LHCN-M2 (cell line): ENCODE measurements at regions not wholly inside any gene's neighbourhood (a gene's known extent, or its start where the extent isn't known, plus 50 kb on each side); places are given as distances from the start of the nearest gene placed in this dataset.
"Not testable (repeated sequence)": the region's sequence is repeated elsewhere in the genome, so short reads cannot be mapped to it uniquely, and the experiment has no call there.

ENCODE experiments used
- DNase-seq: peaks from one replicate; pipeline ENCODE4 v3.0.0-alpha.2; 2012; ENCODE audit warnings: low read depth

- no peak for DNase-seq
Observed at GRCh38 chr3:17908399-17909191, 166.2 kb upstream of the TBC1D5 start.

DNA sequence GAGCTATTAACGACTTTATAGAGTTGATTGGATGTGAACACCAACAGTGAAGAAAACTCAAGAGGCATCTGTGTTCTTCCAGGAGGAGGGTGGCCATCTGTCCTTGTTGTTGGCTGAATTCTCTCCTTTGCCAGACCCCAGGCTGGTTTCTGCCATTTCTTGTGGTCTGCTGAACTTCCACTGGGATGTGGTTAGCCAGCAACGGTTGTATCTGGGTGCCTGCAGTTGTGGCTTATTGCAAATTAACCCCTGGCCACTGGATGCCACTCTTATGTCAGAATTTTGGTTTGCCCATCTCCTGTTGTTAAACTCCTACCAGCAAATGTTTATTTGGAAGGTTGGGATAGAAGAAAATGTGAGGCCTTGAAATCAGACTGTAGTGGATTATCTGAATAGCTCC, 163.6 kb upstream of the TBC1D5 start:
- peak; percentile 12 for DNase-seq

DNA sequence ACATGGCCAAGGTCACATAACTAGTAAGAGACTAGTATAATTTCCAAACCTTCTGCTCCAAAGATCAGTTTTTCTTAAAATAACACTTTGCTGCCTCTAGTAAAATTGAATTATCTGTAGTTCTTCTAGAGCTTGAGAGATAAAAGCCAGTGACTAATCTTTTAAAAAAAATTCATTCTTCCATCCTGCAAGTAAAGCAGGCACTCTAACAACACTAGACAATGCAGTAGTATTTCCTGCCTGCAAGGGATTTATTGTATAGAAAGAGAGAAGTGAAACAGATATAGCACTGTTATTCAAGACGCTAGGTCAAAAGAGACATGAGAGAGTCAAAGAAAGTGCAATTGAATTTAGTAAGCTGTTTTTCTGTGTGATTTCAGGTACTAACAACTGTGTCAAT, 159.5 kb upstream of the TBC1D5 start:
- DNase-seq = no peak

DNA sequence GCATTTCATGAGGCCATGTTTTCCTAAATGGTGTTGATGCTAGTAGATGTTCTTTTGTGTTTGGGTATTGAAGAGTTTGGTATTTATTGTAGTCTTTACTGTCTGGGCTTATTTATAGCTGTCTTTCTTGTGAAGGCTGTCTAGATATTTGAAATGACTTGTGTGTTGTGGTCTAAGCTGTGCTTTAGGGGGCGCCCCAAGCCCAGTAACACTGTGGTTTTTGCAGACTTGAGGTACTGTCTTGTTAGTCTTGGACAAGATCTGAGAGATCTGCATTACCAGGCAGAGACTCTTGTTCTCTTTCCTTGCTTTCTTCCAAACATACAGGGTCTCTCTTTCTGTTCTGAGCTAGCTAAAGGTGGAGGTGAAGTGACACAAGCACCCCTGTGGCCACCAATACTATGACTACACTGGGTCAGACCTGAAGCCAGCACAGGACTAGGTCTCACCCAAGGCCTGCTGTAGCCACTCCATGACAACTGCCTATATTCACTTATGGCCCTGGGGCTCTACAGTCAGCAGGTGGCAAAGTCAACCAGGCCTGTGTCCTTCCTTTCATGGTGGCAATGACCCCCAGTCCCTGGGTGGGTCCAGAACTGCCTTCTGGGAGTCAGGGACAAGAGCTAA, 152.1 kb upstream of the TBC1D5 start:
- peak; percentile 38 for DNase-seq

DNA sequence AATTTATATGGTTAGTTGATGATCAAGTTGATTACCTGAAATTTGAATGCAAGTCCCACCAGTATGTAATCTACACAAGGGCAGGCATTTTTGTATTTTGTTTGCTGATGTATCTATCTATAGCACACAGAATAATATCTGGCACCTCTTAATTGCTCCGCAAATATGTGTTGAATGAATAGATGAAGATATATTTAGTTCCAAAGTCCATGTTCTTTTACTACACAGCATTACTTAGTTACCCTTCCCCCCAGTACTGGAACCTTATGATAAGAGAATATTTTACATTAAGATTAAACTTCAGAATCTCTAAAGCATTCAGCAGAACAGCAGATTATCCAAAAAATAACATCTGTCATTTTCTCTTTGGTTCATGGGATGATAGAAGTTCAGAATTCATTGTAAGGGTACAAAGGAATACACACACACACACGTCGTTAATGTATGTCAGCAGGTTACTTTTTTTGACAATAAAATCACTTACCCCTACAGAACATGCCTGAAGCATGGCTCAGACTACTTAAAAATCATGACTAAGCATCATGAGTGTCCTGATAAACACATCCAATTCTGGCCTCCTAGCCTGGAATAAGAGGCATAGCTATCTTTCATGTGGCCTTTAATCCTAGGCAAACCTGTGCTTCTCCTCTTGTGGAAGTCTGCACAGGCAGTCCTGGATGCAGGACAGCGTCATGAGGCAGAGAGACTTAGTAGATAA, 148.9 kb upstream of the TBC1D5 start:
- peak; percentile 24 for DNase-seq

GRCh38 chr3:17885986-17886385, 143.6 kb upstream of the TBC1D5 start:
- DNase-seq = no peak

DNA sequence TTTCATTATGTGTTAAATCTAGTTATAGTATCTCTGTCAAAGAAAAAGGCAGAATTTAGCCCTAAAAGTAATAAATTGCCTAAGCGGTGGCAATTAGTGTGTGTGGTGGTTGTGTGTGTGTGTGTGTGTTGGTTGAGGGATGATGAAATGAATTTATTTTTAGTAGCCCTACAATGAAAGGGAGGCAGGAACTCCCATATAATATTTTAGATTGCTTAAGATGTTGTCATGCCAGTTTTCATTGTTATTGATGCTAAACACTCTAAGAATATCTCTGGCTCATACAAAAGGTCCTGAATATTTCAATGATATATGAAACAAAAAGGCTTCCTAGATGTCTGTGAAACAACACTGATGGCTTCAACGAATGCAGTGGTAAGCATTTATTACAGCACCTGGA, 140.6 kb upstream of the TBC1D5 start:
- no peak for DNase-seq

GRCh38 chr3:17877299-17877698, 134.9 kb upstream of the TBC1D5 start:
- no peak for DNase-seq

DNA sequence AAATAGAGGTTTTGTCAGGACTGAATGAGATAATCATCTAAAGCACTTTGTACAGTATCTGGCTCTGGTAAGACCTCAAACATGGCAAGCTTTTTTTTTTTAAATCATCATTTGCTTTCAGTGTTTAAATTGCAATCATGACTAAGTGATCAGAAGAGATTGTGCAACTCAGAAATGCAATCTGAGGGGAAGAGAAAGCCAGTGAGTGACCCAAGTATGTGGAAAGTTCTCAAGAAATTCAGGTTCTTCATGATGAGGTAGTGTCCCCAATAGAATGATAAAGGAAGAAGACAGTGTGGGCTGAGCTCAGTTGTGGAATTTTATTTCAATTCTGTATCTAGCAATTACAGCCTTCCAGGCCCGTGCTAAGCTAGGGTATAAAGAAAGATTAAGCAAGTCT, 132.2 kb upstream of the TBC1D5 start:
- DNase-seq = no peak

- DNase-seq = no peak
Observed at GRCh38 chr3:17872457-17872856, 130.0 kb upstream of the TBC1D5 start.

- no peak for DNase-seq
Observed at GRCh38 chr3:17865631-17866030, 123.2 kb upstream of the TBC1D5 start.

GRCh38 chr3:17861476-17861875, 119.0 kb upstream of the TBC1D5 start:
- no peak for DNase-seq

DNA sequence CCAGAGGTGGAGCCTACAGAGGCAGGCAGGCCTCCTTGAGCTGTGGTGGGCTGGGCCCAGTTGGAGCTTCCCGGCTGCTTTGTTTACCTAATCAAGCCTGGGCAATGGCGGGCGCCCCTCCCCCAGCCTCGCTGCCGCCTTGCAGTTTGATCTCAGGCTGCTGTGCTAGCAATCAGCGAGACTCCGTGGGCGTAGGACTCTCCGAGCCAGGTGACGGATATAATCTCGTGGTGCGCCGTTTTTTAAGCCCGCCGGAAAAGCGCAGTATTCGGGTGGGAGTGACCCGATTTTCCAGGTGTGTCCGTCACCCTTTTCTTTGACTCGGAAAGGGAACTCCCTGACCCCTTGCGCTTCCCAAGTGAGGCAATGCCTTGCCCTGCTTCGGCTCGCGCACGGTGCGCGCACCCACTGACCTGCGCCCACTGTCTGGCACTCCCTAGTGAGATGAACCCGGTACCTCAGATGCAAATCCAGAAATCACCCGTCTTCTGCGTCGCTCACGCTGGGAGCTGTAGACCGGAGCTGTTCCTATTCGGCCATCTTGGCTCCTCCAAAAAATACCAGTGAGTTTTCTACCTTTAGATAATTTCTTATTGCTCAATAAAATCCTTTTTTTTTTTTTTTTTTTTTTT, 118.5 kb upstream of the TBC1D5 start:
- DNase-seq = not testable (repeated sequence)

- no peak for DNase-seq
Observed at GRCh38 chr3:17852217-17852616, 109.8 kb upstream of the TBC1D5 start.

DNA sequence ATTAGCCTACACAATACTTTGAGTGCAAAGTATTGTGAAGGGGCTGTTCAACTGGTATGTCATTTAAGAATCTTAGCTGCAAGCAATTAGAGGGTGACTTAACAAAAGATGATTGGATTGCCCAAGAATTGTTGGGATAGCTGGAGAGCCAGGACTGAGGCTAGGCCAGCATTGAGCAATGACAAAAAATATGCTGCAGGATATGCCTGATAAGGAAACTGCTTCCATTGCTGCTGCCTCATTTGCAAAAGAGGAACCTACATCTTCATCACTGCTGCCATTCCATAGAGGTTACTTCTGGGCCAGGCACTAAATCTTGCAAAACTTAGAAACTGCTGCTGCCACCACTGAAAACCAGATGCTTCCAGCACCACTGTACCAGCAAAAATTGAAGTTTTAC, 108.0 kb upstream of the TBC1D5 start:
- no peak for DNase-seq

DNA sequence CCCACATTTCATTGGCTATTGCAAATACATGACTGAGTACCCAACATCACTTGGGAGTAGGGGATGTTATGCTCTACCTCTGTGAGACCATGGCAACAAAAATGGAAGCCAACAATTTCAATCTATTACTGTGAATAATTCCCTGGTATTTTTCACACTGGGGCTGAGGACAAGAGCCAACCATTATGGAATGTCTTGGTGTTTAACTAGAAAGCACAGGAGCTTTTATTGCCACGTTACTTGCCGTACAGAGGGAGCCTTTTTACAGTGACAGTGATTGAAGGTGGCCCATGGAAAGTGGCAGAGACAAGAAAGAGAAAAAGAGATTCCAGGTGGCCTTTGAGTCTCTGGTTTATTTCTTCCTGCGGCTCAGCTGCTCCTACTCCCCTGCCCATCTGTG, 105.7 kb upstream of the TBC1D5 start:
- no peak for DNase-seq

DNA sequence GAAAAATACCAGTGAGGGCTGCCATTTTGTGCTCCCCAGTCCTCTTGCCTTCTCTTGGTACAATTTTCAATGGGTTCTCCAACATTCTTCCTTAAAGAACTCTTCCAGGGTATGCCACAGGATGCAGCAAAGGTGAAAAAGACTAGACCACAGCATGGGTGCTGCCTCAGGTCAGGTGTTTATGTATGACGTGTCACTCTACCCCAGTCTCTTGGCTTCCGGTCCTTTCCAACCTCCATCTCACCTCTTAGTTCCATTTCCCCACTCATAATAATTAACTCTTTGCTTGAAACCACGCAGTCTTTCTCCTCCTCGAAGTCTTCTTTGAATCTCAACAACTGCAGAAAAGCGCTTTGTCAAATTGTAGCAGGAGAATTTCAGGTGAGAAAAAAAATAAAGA, 104.7 kb upstream of the TBC1D5 start:
- DNase-seq = no peak

DNA sequence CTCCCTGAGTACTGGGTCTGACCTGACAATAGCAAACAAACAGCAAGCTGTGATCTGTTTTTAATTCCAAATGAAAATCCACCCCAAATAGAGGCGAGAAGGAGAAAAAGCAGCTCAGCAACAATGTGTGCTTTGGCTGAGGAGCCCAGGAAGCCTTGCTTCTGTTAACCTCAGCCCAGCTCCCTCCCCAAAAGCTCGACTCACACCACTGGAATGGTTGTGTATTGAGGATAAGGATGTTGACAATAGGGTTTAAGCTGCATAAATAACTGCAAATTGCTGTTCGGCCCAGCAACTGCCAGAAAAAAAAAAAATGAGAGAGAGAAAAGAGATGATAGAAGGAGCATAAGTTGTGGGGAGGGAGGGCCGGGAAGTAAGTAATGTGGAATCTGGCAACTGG, 104.0 kb upstream of the TBC1D5 start:
- DNase-seq = peak; percentile 26

- DNase-seq = no peak
Observed at GRCh38 chr3:17845026-17845812, 102.8 kb upstream of the TBC1D5 start.

DNA sequence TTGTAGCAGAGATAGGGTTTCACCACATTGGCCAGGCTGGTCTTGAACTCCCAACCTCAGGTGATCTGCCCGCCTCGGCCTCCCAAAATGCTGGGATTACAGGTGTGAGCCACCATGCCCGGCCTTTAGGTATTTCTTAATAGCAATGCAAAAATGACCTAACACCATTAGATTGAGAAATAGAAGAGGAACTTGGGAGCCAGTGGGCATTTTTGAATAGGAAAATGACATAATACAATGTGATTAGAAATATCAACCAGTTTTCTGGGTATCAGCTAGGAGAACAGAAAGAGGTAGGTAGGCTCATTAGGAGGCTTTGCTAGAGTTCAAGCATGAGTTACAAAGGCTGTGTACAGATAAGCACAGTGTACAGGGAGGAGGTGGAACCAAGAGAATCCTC, 101.8 kb upstream of the TBC1D5 start:
- DNase-seq = no peak

DNA sequence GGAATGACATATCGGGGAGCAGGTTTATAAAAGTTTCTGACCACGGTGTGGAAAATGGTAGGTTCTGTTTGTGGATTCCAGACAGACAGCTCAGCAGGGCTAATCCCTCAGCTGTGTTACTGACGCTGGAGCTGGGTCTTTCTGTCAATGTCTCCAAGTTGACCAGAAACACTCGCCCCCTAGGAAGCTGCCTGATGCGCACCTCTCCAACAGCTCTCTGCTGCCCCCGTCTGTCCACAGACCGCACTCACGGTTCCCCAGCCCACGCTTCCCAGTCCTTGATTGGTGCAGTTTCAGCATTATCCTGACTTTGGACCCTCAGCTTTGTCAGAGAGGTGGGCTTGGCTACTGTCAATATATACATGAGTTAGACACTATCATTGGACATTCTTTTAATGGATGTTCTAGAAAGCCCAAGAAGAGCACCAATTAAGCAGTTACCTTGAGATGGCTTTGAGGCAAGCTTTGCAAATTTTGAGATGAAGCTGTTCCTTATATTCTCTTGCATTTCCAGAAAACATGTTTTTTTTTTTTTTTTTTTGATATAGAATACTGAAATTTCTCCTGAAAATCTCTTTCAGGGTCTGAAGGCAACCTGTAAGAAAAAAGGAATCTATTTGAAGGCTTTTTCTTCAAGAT, 98.9 kb upstream of the TBC1D5 start:
- DNase-seq = peak; percentile 65
